CD4-positive, alpha-beta T cell treated with Interleukin-4 for 4 hours (primary cell): ENCODE measurements at regions not wholly inside any gene's neighbourhood (a gene's known extent, or its start where the extent isn't known, plus 50 kb on each side); places are given as distances from the start of the nearest gene placed in this dataset.

Experiments used
- DNase-seq: peaks from one replicate; pipeline ENCODE4 v3.0.0-alpha.2; 2020

- no peak for DNase-seq
These were observed 54.2 kb upstream of the GIMD1 start for GRCh38 chr4:106422766-106423165.

GRCh38 chr4:106421441-106422296, 53.1 kb upstream of the GIMD1 start:
- no peak for DNase-seq

- DNase-seq: no peak
These were observed 49.9 kb upstream of the GIMD1 start for GRCh38 chr4:106418444-106418843.
